ENCODE measurements at regions not wholly inside any gene's neighbourhood (a gene's known extent, or its start where the extent isn't known, plus 50 kb on each side); places are given as distances from the start of the nearest gene placed in this dataset.
"Not testable (repeated sequence)": the region's sequence is repeated elsewhere in the genome, so short reads cannot be mapped to it uniquely, and the experiment has no call there.

DNA sequence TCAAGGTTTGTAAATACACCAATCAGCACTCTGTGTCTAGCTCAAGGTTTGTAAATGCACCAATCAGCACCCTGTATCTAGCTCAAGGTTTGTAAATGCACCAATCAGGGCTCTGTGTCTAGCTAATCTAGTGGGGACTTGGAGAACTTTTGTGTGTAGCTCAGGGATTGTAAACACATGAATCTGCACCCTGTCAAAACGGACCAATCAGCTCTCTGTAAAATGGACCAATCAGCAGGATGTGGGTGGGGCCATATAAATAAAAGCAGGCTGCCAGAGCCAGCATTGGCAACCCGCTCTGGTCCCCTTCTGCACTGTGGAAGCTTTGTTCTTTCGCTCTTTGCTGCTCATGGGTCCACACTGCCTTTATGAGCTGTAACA, 109.3 kb upstream of the RASGEF1B start:
- TF ChIP-seq CTCF (IDR thresholded peaks at IDR 0.05); POLR2AphosphoS5 (IDR thresholded peaks at IDR 0.05); POLR2A (IDR thresholded peaks at IDR 0.05; ENCODE audit: low read depth); EP300 (IDR thresholded peaks at IDR 0.05): not testable (repeated sequence)
